Skeletal muscle tissue (tissue), 3 donors: ENCODE measurements at regions not wholly inside any gene's neighbourhood (a gene's known extent, or its start where the extent isn't known, plus 50 kb on each side); places are given as distances from the start of the nearest gene placed in this dataset.

Experiments
- H3K27ac ChIP-seq: one replicate; pipeline ENCODE4 v1.7.0; 2013; ENCODE audit warnings: mild to moderate bottlenecking, low read depth, low read length, inconsistent platforms
- H3K27me3 ChIP-seq, 3 donors: one replicate each; pipeline ENCODE4 v1.7.0; 2013; ENCODE audit warnings: low read length in 3 of 3; ENCODE audit not compliant: control insufficient read depth in 3 of 3, insufficient read depth in 3 of 3
- H3K36me3 ChIP-seq, 3 donors: one replicate each; pipeline ENCODE4 v1.7.0; 2013; ENCODE audit warnings: low read length in 3 of 3; ENCODE audit not compliant: control insufficient read depth in 3 of 3, insufficient read depth in 3 of 3
- H3K4me1 ChIP-seq, 3 donors: one replicate each; pipeline ENCODE4 v1.7.0; 2013; ENCODE audit warnings: low read length in 3 of 3, mild to moderate bottlenecking in 3 of 3; ENCODE audit not compliant: control insufficient read depth in 3 of 3, insufficient read depth in 3 of 3
- H3K4me3 ChIP-seq, 3 donors: one replicate each; pipeline ENCODE4 v1.7.0; 2013; ENCODE audit warnings: low read length in 3 of 3
- H3K9ac ChIP-seq, 3 donors: one replicate each; pipeline ENCODE4 v1.7.0; 2013; ENCODE audit warnings: low read length in 3 of 3, mild to moderate bottlenecking in 3 of 3, moderate library complexity in 2 of 3, low read depth in 1 of 3
- H3K9me3 ChIP-seq, 3 donors: one replicate each; pipeline ENCODE4 v1.7.0; 2013; ENCODE audit warnings: low read length in 3 of 3; ENCODE audit not compliant: control insufficient read depth in 3 of 3
- donor health status: Osteomylitis.

- peaks cover 0 to 5% (median 2%) of the 10 kb centered on the region in 3 donors for H3K27me3 ChIP-seq
- H3K4me3 ChIP-seq, result no peak overlapping the region
- H3K36me3 ChIP-seq, result no peaks in the 10 kb centered on the region
- H3K4me1 ChIP-seq, result no peaks in the 10 kb centered on the region
- H3K9me3 ChIP-seq, result no peaks in the 10 kb centered on the region
- no peak overlapping the region for H3K9ac ChIP-seq
- H3K27ac ChIP-seq, result no peak overlapping the region
Measured at GRCh38 chr2:238502088-238502810, 75.5 kb downstream of the ASB1 start.

DNA sequence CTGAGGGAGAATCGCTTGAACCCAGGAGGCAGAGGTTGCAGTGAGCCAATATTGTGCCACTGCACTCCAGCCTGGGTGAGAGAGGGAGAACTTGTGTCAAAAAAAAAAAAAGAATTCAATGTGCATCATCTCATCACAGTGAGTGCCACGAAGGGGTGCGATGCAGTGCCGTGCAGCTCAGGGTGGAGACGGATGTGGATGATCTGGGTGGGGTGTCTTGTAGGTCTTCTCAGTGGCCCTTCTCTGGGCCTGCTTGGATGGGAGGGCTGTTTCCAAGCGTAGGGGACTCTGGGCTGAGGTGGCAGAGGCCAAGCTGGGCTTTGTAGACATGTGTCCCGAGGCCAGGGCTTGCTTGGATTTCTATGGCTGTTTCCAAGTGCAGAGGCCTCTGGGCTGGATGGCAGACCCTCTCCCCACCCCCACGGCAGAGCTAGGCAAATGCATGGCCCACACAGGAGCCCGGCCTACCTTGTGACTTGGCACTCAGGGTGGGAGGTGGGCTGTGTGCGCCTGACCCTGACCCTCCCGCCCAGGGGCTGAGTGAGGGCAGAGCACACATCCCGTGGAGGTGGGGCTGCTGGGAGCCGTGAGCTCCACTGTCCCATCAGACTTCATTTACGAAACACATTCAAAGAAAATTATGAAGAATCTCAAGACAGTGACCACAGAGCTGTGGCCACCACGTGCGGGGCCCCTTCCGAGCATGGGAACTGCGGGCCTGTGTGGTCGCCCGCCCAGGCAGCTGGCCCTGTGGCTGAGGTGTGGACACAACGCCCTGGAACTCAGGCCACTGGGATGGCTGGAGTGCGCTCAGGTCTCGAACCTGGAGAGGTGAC is 76.4 kb downstream of the ASB1 start:
- no peak overlapping the region for H3K9ac ChIP-seq
- H3K27ac ChIP-seq, result no peak overlapping the region
- H3K9me3 ChIP-seq, result no peaks in the 10 kb centered on the region
- H3K36me3 ChIP-seq, result no peaks in the 10 kb centered on the region
- no peaks in the 10 kb centered on the region for H3K4me1 ChIP-seq
- peaks cover 2 to 13% (median 3%) of the 10 kb centered on the region in 3 donors for H3K27me3 ChIP-seq
- no peak overlapping the region for H3K4me3 ChIP-seq

- H3K27ac ChIP-seq, result no peak overlapping the region
- peaks cover 2 to 17% (median 6%) of the 10 kb centered on the region in 3 donors for H3K27me3 ChIP-seq
- no peaks in the 10 kb centered on the region for H3K4me1 ChIP-seq
- H3K4me3 ChIP-seq, result no peak overlapping the region
- no peaks in the 10 kb centered on the region for H3K9me3 ChIP-seq
- no peak overlapping the region for H3K9ac ChIP-seq
- H3K36me3 ChIP-seq, result no peaks in the 10 kb centered on the region
Measured at GRCh38 chr2:238504181-238504931, 77.6 kb downstream of the ASB1 start.

- H3K9ac ChIP-seq, result no peak overlapping the region
- peaks cover 0 to 2% (median 0%) of the 10 kb centered on the region in 3 donors for H3K4me1 ChIP-seq
- peaks cover 2 to 18% (median 6%) of the 10 kb centered on the region in 3 donors for H3K27me3 ChIP-seq
- H3K27ac ChIP-seq, result no peak overlapping the region
- no peaks in the 10 kb centered on the region for H3K9me3 ChIP-seq
- no peak overlapping the region for H3K4me3 ChIP-seq
- H3K36me3 ChIP-seq, result no peaks in the 10 kb centered on the region
Measured at GRCh38 chr2:238505119-238505891, 78.6 kb downstream of the ASB1 start.

DNA sequence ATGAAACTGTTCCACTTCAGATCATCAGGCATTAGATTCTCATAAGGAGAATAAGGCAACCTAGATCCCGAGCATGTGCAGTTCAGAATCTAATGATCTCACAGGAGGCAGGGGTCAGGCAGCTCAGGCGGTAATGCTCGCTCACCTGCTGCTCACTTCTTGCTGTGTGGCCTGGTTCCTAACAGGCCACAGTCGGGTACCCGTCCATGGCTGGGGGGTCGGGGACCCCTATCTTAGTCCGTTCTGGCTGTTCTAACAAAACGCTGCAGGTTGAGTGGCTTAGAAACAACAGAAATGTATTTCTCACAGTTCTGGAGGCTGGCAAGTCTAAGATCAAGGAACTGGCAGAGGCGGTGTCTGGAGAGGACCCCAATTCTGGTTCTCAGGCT is 79.2 kb downstream of the ASB1 start:
- no peak overlapping the region for H3K27ac ChIP-seq
- peaks cover 2 to 18% (median 6%) of the 10 kb centered on the region in 3 donors for H3K27me3 ChIP-seq

DNA sequence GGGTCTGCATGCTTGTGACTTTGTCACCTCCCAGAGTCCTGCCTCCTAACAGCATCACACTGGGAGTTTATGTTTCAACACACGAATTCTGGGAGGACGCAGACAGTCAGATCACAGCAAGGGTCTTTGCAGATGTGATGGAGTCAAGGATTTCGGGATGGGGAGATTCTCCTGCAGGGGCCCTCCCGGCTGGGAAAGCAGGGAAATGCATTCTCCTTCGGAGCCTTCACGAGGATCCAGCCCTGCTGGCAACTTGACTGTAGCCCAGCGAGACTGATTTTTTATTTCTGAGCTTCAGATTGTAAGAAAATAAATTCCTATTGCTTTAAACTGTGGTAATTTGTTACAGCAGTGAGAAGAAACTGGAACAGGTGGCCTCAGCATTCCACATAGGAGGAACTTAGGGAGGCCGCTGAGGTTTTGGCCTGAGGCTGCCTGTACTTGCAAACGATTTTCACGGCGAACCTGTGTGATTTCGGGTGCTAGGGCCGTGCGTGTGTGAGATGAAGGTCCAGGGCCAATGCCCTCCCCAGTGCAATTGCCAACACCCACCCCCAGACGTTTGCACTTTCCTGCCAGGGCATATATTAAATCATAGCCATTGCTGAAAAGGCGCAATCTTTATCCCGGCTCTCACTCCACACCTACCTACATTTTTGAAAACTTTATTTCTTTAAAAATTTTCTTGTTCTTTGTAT is 79.8 kb downstream of the ASB1 start:
- H3K27ac ChIP-seq, result no peak overlapping the region
- no peaks in the 10 kb centered on the region for H3K9me3 ChIP-seq
- peaks cover 0 to 2% (median 0%) of the 10 kb centered on the region in 3 donors for H3K4me1 ChIP-seq
- no peaks in the 10 kb centered on the region for H3K36me3 ChIP-seq
- H3K27me3 ChIP-seq, result peaks cover 2 to 18% (median 6%) of the 10 kb centered on the region in 3 donors
- H3K9ac ChIP-seq, result no peak overlapping the region
- H3K4me3 ChIP-seq, result no peak overlapping the region

More for the DNA sequence above, 79.2 kb downstream of the ASB1 start:
- Histone ChIP-seq H3K4me1 (peaks cover 0 to 2% (median 0%) of the 10 kb centered on the region in 3 donors), H3K9ac (no peak overlapping the region), H3K4me3 (no peak overlapping the region), H3K36me3 (no peaks in the 10 kb centered on the region), H3K9me3 (no peaks in the 10 kb centered on the region)

DNA sequence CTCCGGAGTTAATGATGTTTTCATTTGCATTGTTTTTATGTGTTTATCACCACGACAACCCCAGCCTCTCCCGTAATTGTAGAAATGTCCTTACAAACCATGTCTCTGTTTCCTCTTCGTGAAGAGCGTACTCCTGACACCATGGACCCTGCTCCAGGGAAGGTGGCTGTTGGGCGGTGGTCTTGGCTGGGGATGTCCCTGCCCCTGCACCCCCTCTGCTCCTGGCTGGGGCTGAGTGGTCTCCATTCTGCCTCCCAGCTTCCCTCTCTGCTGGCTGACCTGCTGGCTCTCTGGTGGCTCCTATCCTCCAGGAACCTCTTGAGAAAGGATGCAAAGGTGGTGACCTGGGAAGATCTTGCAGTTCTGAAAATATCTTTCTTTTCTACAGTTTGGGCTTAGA is 81.1 kb downstream of the ASB1 start:
- Histone ChIP-seq H3K27ac (no peak overlapping the region), H3K4me3 (no peak overlapping the region), H3K9me3 (no peaks in the 10 kb centered on the region), H3K27me3 (peaks cover 2 to 18% (median 6%) of the 10 kb centered on the region in 3 donors), H3K36me3 (no peaks in the 10 kb centered on the region), H3K9ac (no peak overlapping the region), H3K4me1 (peaks cover 0 to 2% (median 0%) of the 10 kb centered on the region in 3 donors)

GRCh38 chr2:238509151-238509835 is 82.6 kb downstream of the ASB1 start:
- no peak overlapping the region for H3K27ac ChIP-seq
- H3K36me3 ChIP-seq, result no peaks in the 10 kb centered on the region
- no peaks in the 10 kb centered on the region for H3K9me3 ChIP-seq
- H3K9ac ChIP-seq, result no peak overlapping the region
- H3K4me3 ChIP-seq, result no peak overlapping the region
- peaks cover 2 to 18% (median 6%) of the 10 kb centered on the region in 3 donors for H3K27me3 ChIP-seq
- H3K4me1 ChIP-seq, result peaks cover 0 to 2% (median 0%) of the 10 kb centered on the region in 3 donors
